KMS-11 (cell line): ENCODE measurements at regions not wholly inside any gene's neighbourhood (a gene's known extent, or its start where the extent isn't known, plus 50 kb on each side); places are given as distances from the start of the nearest gene placed in this dataset.

ENCODE experiments used
- H2AFZ ChIP-seq: fragments of 200-600 bp; sonication (generic); 2 replicates; pipeline ENCODE4 v1.6.1; 2016; ENCODE audit warnings: antibody characterized with exemption, mixed run types, low read depth
- H3K27ac ChIP-seq: fragments of 200-600 bp; sonication (generic); 2 replicates; pipeline ENCODE4 v1.6.1; 2016; ENCODE audit warnings: mild to moderate bottlenecking, mixed run types
- H3K27me3 ChIP-seq: fragments of 200-600 bp; sonication (generic); 2 replicates; pipeline ENCODE4 v1.6.1; 2017; ENCODE audit warnings: mild to moderate bottlenecking, low read depth, mixed run types, moderate library complexity; ENCODE audit not compliant: insufficient read depth
- H3K36me3 ChIP-seq: fragments of 200-600 bp; sonication (generic); 2 replicates; pipeline ENCODE4 v1.6.1; 2017; ENCODE audit warnings: mild to moderate bottlenecking, mixed run types; ENCODE audit not compliant: insufficient read depth
- H3K4me1 ChIP-seq: fragments of 200-600 bp; sonication (generic); 2 replicates; pipeline ENCODE4 v1.6.1; 2016; ENCODE audit warnings: mild to moderate bottlenecking, low read depth, mixed run types; ENCODE audit not compliant: poor library complexity, severe bottlenecking
- H3K4me2 ChIP-seq: fragments of 200-600 bp; sonication (generic); 2 replicates; pipeline ENCODE4 v1.7.0; 2016; ENCODE audit warnings: mild to moderate bottlenecking, mixed run types
- H3K4me3 ChIP-seq: fragments of 200-600 bp; sonication (generic); IDR thresholded peaks from 2 replicates; pipeline ENCODE4 v1.6.1; 2017; ENCODE audit warnings: low read depth, low read length, mixed read lengths; ENCODE audit not compliant: insufficient read depth
- H3K79me2 ChIP-seq: fragments of 200-600 bp; sonication (generic); 2 replicates; pipeline ENCODE4 v1.6.1; 2016; ENCODE audit warnings: low read depth, mixed run types; ENCODE audit not compliant: insufficient read depth
- H3K9ac ChIP-seq: fragments of 200-600 bp; sonication (generic); 2 replicates; pipeline ENCODE4 v1.6.1; 2016; ENCODE audit warnings: mild to moderate bottlenecking, mixed run types
- H4K20me1 ChIP-seq: fragments of 200-600 bp; sonication (generic); 2 replicates; pipeline ENCODE4 v1.6.1; 2016; ENCODE audit warnings: mild to moderate bottlenecking, mixed run types; ENCODE audit not compliant: insufficient read depth
- TF ChIP-seq, protein P1 (sequence below): fragments of 200-600 bp; sonication (generic); conservative IDR thresholded peaks from 2 replicates; pipeline ENCODE4 v1.6.1; 2017; ENCODE audit warnings: low read depth, mild to moderate bottlenecking, antibody characterized with exemption, low read length, moderate library complexity, mixed read lengths

DNA sequence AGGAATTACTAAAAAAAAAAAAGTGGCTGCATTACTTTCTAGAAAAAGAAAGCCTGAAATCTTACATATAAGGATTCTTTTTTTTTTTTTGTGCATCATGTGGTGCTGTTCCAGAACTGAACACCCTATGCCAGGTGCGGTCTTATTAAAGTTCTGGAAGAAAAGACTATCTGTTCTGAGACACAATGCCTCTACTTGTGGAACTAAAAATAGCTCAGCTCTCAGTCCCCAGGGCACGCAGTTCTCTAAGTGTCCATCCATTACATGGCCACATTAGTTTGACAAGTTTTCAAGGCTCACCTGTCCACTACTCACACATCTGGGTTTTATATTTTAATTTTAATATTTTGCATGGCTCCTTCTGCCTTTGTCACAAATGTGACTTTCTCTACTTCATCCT lies 126.6 kb upstream of the ADAMTS9 start:
- Histone ChIP-seq H3K27ac (peak overlapping the region; percentile 33; the same call in 1 of the 2 replicates), H3K27me3 (no peaks in the 10 kb centered on the region), H3K79me2 (no peaks in the 10 kb centered on the region), H3K9ac (no peak overlapping the region), H2AFZ (0 out of 2 replicates have a peak overlapping the region, but pooled peaks have one; percentile 26), H3K36me3 (no peaks in the 10 kb centered on the region), H3K4me1 (peaks cover 16% of the 10 kb centered on the region), H3K4me3 (no peak overlapping the region), H4K20me1 (no peaks in the 10 kb centered on the region), H3K4me2 (peak overlapping the region; percentile 29; the same call in 1 of the 2 replicates)
- TF ChIP-seq, protein P1, sequence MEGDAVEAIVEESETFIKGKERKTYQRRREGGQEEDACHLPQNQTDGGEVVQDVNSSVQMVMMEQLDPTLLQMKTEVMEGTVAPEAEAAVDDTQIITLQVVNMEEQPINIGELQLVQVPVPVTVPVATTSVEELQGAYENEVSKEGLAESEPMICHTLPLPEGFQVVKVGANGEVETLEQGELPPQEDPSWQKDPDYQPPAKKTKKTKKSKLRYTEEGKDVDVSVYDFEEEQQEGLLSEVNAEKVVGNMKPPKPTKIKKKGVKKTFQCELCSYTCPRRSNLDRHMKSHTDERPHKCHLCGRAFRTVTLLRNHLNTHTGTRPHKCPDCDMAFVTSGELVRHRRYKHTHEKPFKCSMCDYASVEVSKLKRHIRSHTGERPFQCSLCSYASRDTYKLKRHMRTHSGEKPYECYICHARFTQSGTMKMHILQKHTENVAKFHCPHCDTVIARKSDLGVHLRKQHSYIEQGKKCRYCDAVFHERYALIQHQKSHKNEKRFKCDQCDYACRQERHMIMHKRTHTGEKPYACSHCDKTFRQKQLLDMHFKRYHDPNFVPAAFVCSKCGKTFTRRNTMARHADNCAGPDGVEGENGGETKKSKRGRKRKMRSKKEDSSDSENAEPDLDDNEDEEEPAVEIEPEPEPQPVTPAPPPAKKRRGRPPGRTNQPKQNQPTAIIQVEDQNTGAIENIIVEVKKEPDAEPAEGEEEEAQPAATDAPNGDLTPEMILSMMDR: no peak

DNA sequence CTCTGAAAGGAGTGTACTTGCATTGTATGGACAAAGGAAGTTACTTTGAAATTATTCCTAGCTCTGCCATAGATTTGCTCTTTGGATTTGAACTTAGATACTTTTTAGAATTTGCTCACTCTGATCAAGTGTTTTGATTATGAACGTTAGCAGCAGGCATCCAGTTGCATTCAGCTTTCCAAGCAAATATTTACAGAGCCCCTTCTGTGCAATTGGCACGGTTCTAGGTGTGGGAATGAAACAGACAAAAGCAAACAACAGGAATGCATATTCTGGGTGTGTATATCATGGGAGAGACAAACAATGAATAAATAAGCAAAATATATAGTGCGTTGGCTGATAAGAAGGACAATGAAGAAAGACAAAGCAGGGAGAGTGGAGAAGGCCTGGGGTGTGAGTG lies 125.5 kb upstream of the ADAMTS9 start:
- H3K79me2 ChIP-seq: no peaks in the 10 kb centered on the region
- H3K4me2 ChIP-seq: no peak overlapping the region
- no peak overlapping the region for H2AFZ ChIP-seq
- H3K4me1 ChIP-seq: peaks cover 16% of the 10 kb centered on the region
- TF ChIP-seq, protein P1: no peak
- no peaks in the 10 kb centered on the region for H3K36me3 ChIP-seq
- no peaks in the 10 kb centered on the region for H4K20me1 ChIP-seq
- H3K4me3 ChIP-seq: no peak overlapping the region
- H3K27ac ChIP-seq: no peak overlapping the region
- no peaks in the 10 kb centered on the region for H3K27me3 ChIP-seq
- no peak overlapping the region for H3K9ac ChIP-seq

DNA sequence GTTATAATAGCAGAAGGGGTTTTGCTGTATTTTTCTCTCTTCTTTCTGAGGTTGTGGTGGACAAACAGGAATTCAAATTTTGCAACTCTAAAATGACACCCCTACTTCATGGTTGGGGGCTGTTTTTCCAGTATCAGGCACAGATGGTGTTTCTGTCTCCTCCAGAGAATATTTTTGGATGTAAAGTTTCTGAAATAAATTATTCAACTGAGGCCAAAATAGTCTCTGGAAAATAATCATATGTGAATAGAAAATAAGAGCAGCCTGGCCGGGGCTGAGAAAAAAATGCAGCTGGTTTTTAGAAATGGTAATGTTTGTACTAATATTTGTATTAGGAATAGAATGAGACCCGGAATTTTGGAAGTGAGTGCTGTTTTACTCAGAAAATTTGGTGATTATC lies 121.3 kb upstream of the ADAMTS9 start:
- no peak overlapping the region for H3K4me3 ChIP-seq
- TF ChIP-seq, protein P1: no peak
- H3K9ac ChIP-seq: no peak overlapping the region
- H4K20me1 ChIP-seq: no peaks in the 10 kb centered on the region
- H2AFZ ChIP-seq: no peak overlapping the region
- H3K4me2 ChIP-seq: no peak overlapping the region
- H3K4me1 ChIP-seq: no peaks in the 10 kb centered on the region
- no peaks in the 10 kb centered on the region for H3K36me3 ChIP-seq
- no peaks in the 10 kb centered on the region for H3K79me2 ChIP-seq
- no peak overlapping the region for H3K27ac ChIP-seq
- H3K27me3 ChIP-seq: no peaks in the 10 kb centered on the region

DNA sequence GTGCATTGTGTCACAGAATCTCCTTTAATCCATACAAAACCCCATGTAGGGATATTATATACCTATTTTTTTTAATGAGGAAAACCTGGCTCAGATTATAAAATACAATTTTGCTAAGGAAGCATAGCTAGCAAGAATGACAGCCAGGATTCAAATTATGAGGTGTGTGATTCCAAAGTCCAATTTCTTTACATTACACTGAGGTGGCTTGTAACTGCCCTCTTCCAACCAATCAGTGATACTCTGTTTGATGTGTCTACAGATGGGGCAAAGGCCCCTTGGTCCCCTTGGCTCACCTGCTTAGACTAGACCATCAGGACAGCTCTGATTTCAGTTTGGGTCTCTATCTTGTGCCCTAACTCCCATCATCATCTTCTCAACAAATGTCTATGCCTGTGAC lies 120.3 kb upstream of the ADAMTS9 start:
- Histone ChIP-seq H3K36me3 (no peaks in the 10 kb centered on the region), H3K27me3 (no peaks in the 10 kb centered on the region)
- TF ChIP-seq, protein P1: no peak

More for the DNA sequence above, 120.3 kb upstream of the ADAMTS9 start:
- H3K4me1 ChIP-seq: no peaks in the 10 kb centered on the region
- no peak overlapping the region for H3K27ac ChIP-seq
- no peak overlapping the region for H2AFZ ChIP-seq
- no peak overlapping the region for H3K4me2 ChIP-seq
- H3K4me3 ChIP-seq: no peak overlapping the region
- no peak overlapping the region for H3K9ac ChIP-seq
- no peaks in the 10 kb centered on the region for H3K79me2 ChIP-seq
- H4K20me1 ChIP-seq: no peaks in the 10 kb centered on the region
